ENCODE measurements at regions not wholly inside any gene's neighbourhood (a gene's known extent, or its start where the extent isn't known, plus 50 kb on each side); places are given as distances from the start of the nearest gene placed in this dataset.

DNA sequence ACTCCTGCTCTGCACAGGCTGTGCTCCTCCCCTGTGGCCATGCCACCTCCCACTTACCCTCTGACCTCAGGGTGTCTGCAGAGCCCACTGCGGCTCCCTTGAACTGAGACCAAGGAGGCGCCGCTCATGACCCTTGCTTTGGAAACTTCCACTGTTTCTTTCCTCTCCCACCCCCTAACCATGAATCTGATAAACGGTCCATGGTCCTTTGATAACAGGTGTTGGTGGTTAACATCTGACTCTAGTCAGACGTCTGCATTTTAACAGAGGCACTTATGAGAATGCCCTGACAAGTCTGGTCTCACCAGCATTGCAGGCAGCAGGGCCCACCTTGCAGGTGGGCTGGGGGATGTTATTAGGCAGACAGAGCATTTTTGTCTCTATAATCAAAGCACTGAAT, 113.6 kb upstream of the APCDD1 start:
- Histone ChIP-seq H3K4me3 (ENCODE audit: control insufficient read depth in 1 of 2, extremely low read depth in 1 of 2, low read length in 1 of 2) (no peak overlapping the region), H3K4me1 (ENCODE audit: control insufficient read depth in 1 of 2, extremely low read depth in 1 of 2, insufficient read depth in 2 of 2, low read length in 2 of 2) (no peaks in the 10 kb centered on the region), H3K9me3 (no peaks in the 10 kb centered on the region), H3K36me3 (ENCODE audit: control insufficient read depth in 2 of 2, extremely low read depth in 1 of 2, insufficient read depth in 1 of 2, low read length in 1 of 2) (no peaks in the 10 kb centered on the region), H3K27me3 (replicated peaks in 1 of 2; ENCODE audit: control insufficient read depth in 2 of 2, extremely low read depth in 1 of 2, insufficient read depth in 2 of 2, low read length in 1 of 2) (peaks cover 0 to 11% of the 10 kb centered on the region in 2 experiments), H3K27ac (ENCODE audit: low read length) (no peak overlapping the region)
- ATAC-seq (replicated peaks in 1 of 4) (no peak), DNase-seq (no peak)
- Mint-ChIP-seq H3K27ac (no peak overlapping the region), H3K9me3 (peaks cover 0 to 4% (median 0%) of the 10 kb centered on the region in 3 donors), H3K36me3 (no peaks in the 10 kb centered on the region), H3K4me3 (no peak overlapping the region), H3K4me1 (no peaks in the 10 kb centered on the region), H3K27me3 (peaks cover 0 to 4% of the 10 kb centered on the region in 2 donors)
- POLR2A ChIA-PET, result no interaction called here
- WGBS (ENCODE audit: insufficient coverage), result 50% methylated on average over 1 of the region's 5 CpGs
- CTCF ChIA-PET, result no interaction called here

GRCh38 chr18:10343778-10344177, 110.7 kb upstream of the APCDD1 start:
- peaks cover 0 to 4% (median 0%) of the 10 kb centered on the region in 3 donors for H3K9me3 Mint-ChIP-seq
- no peaks in the 10 kb centered on the region for H3K36me3 ChIP-seq (ENCODE audit: control insufficient read depth in 2 of 2, extremely low read depth in 1 of 2, insufficient read depth in 1 of 2, low read length in 1 of 2)
- H3K4me1 ChIP-seq (ENCODE audit: control insufficient read depth in 1 of 2, extremely low read depth in 1 of 2, insufficient read depth in 2 of 2, low read length in 2 of 2), result no peaks in the 10 kb centered on the region
- WGBS (ENCODE audit: insufficient coverage), result 87% methylated on average over 11 of the region's 11 CpGs
- no peaks in the 10 kb centered on the region for H3K36me3 Mint-ChIP-seq
- peaks cover 0 to 7% of the 10 kb centered on the region in 2 experiments for H3K27me3 ChIP-seq (replicated peaks in 1 of 2; ENCODE audit: control insufficient read depth in 2 of 2, extremely low read depth in 1 of 2, insufficient read depth in 2 of 2, low read length in 1 of 2)
- no peak for DNase-seq
- ATAC-seq (replicated peaks in 1 of 4), result no peak
- H3K4me3 ChIP-seq (ENCODE audit: control insufficient read depth in 1 of 2, extremely low read depth in 1 of 2, low read length in 1 of 2), result no peak overlapping the region
- H3K27ac Mint-ChIP-seq, result no peak overlapping the region
- H3K27me3 Mint-ChIP-seq, result peaks cover 0 to 6% of the 10 kb centered on the region in 2 donors
- no peaks in the 10 kb centered on the region for H3K4me1 Mint-ChIP-seq
- no peak overlapping the region for H3K4me3 Mint-ChIP-seq
- POLR2A ChIA-PET, result no interaction called here
- H3K9me3 ChIP-seq, result no peaks in the 10 kb centered on the region
- no peak overlapping the region for H3K27ac ChIP-seq (ENCODE audit: low read length)
- CTCF ChIA-PET, result no interaction called here

- Mint-ChIP-seq H3K27ac (no peak overlapping the region), H3K27me3 (peaks cover 3 to 6% of the 10 kb centered on the region in 2 donors), H3K36me3 (no peaks in the 10 kb centered on the region), H3K4me3 (no peak overlapping the region), H3K4me1 (no peaks in the 10 kb centered on the region), H3K9me3 (no peaks in the 10 kb centered on the region)
- ATAC-seq (replicated peaks in 1 of 4) (no peak), DNase-seq (no peak)
- H3K36me3 ChIP-seq (ENCODE audit: control insufficient read depth in 2 of 2, extremely low read depth in 1 of 2, insufficient read depth in 1 of 2, low read length in 1 of 2), result no peaks in the 10 kb centered on the region
- H3K9me3 ChIP-seq, result no peaks in the 10 kb centered on the region
- H3K27ac ChIP-seq (ENCODE audit: low read length), result no peak overlapping the region
- no peaks in the 10 kb centered on the region for H3K4me1 ChIP-seq (ENCODE audit: control insufficient read depth in 1 of 2, extremely low read depth in 1 of 2, insufficient read depth in 2 of 2, low read length in 2 of 2)
- ChIA-PET POLR2A (no interaction called here), CTCF (no interaction called here)
- WGBS (ENCODE audit: insufficient coverage), result 81% methylated on average over 10 of the region's 17 CpGs
- peaks cover 0 to 8% of the 10 kb centered on the region in 2 experiments for H3K27me3 ChIP-seq (replicated peaks in 1 of 2; ENCODE audit: control insufficient read depth in 2 of 2, extremely low read depth in 1 of 2, insufficient read depth in 2 of 2, low read length in 1 of 2)
- H3K4me3 ChIP-seq (ENCODE audit: control insufficient read depth in 1 of 2, extremely low read depth in 1 of 2, low read length in 1 of 2), result no peak overlapping the region
Observed at GRCh38 chr18:10346749-10347415, 107.6 kb upstream of the APCDD1 start.

DNA sequence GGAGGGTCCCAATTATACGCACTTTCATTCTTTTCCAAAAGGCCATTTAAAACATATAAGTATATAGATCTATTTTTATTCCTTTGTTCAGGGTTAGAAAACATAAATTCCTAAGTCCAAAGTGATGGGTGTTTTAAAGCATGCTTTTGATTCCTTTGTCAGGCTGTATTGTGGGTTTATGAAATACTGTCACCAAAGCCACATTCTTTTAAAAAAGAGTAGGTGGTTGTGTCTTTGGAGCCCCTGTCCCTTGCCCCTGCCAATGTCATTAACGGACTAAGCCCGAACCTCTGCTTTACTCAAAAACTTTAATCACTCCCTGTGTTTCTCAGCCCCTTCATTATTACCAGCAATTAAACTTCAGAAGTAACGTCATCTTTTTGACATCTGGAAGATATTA, 104.9 kb upstream of the APCDD1 start:
- CTCF ChIA-PET, result no interaction called here
- 80% methylated on average over 2 of the region's 4 CpGs for WGBS (ENCODE audit: insufficient coverage)
- H3K27me3 Mint-ChIP-seq, result peaks cover 2 to 3% of the 10 kb centered on the region in 2 donors

DNA sequence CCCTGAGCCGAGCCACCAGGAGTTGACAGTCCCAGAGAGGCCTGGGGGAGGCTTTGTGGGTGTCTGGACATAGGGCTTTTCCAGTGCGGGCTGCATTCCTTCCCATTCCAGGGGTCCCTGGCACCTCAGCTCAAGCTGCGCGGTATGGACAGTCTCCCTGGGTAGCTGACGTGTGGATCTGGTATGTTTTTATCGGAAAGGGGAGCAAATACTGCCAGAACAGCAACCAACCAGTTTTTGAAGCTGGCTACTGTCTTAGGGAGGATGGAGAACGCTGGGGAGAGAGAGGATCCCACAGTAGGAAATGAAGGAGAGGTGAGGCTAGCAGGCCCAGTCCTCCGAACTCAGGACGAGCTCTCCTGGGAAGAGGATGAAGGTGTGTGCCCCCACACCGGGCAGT, 103.8 kb upstream of the APCDD1 start:
- Mint-ChIP-seq H3K27ac (no peak overlapping the region), H3K4me1 (no peaks in the 10 kb centered on the region), H3K36me3 (no peaks in the 10 kb centered on the region), H3K4me3 (no peak overlapping the region), H3K9me3 (peaks cover under 1 to 8% (median under 1%) of the 10 kb centered on the region in 3 donors), H3K27me3 (peaks cover 2 to 3% of the 10 kb centered on the region in 2 donors)
- no peaks in the 10 kb centered on the region for H3K36me3 ChIP-seq (ENCODE audit: control insufficient read depth in 2 of 2, extremely low read depth in 1 of 2, insufficient read depth in 1 of 2, low read length in 1 of 2)
- ATAC-seq (replicated peaks in 1 of 4), result no peak
- H3K9me3 ChIP-seq, result no peaks in the 10 kb centered on the region
- no peak for DNase-seq
- no peak overlapping the region for H3K27ac ChIP-seq (ENCODE audit: low read length)
- peaks cover 0 to 6% of the 10 kb centered on the region in 2 experiments for H3K27me3 ChIP-seq (replicated peaks in 1 of 2; ENCODE audit: control insufficient read depth in 2 of 2, extremely low read depth in 1 of 2, insufficient read depth in 2 of 2, low read length in 1 of 2)
- no peak overlapping the region for H3K4me3 ChIP-seq (ENCODE audit: control insufficient read depth in 1 of 2, extremely low read depth in 1 of 2, low read length in 1 of 2)
- CTCF ChIA-PET, result no interaction called here
- POLR2A ChIA-PET, result no interaction called here
- no peaks in the 10 kb centered on the region for H3K4me1 ChIP-seq (ENCODE audit: control insufficient read depth in 1 of 2, extremely low read depth in 1 of 2, insufficient read depth in 2 of 2, low read length in 2 of 2)
- 84% methylated on average over 7 of the region's 10 CpGs for WGBS (ENCODE audit: insufficient coverage)

More for the DNA sequence above, 104.9 kb upstream of the APCDD1 start:
- Mint-ChIP-seq H3K4me3 (no peak overlapping the region), H3K36me3 (no peaks in the 10 kb centered on the region), H3K27ac (no peak overlapping the region), H3K9me3 (peaks cover 0 to 2% (median 0%) of the 10 kb centered on the region in 3 donors), H3K4me1 (no peaks in the 10 kb centered on the region)
- no peak for DNase-seq
- H3K27ac ChIP-seq (ENCODE audit: low read length), result no peak overlapping the region
- ATAC-seq (replicated peaks in 1 of 4), result no peak
- POLR2A ChIA-PET, result no interaction called here
- no peaks in the 10 kb centered on the region for H3K9me3 ChIP-seq
- no peaks in the 10 kb centered on the region for H3K36me3 ChIP-seq (ENCODE audit: control insufficient read depth in 2 of 2, extremely low read depth in 1 of 2, insufficient read depth in 1 of 2, low read length in 1 of 2)
- peaks cover 0 to 8% of the 10 kb centered on the region in 2 experiments for H3K27me3 ChIP-seq (replicated peaks in 1 of 2; ENCODE audit: control insufficient read depth in 2 of 2, extremely low read depth in 1 of 2, insufficient read depth in 2 of 2, low read length in 1 of 2)
- H3K4me1 ChIP-seq (ENCODE audit: control insufficient read depth in 1 of 2, extremely low read depth in 1 of 2, insufficient read depth in 2 of 2, low read length in 2 of 2), result no peaks in the 10 kb centered on the region
- H3K4me3 ChIP-seq (ENCODE audit: control insufficient read depth in 1 of 2, extremely low read depth in 1 of 2, low read length in 1 of 2), result no peak overlapping the region

- no peaks in the 10 kb centered on the region for H3K9me3 ChIP-seq
- no peaks in the 10 kb centered on the region for H3K4me1 ChIP-seq (ENCODE audit: control insufficient read depth in 1 of 2, extremely low read depth in 1 of 2, insufficient read depth in 2 of 2, low read length in 2 of 2)
- no peak overlapping the region for H3K27ac ChIP-seq (ENCODE audit: low read length)
- ATAC-seq (replicated peaks in 1 of 4) (no peak), DNase-seq (no peak)
- no peaks in the 10 kb centered on the region for H3K4me1 Mint-ChIP-seq
- H3K36me3 ChIP-seq (ENCODE audit: control insufficient read depth in 2 of 2, extremely low read depth in 1 of 2, insufficient read depth in 1 of 2, low read length in 1 of 2), result no peaks in the 10 kb centered on the region
- H3K9me3 Mint-ChIP-seq, result peaks cover 6 to 14% (median 7%) of the 10 kb centered on the region in 3 donors
- H3K4me3 ChIP-seq (ENCODE audit: control insufficient read depth in 1 of 2, extremely low read depth in 1 of 2, low read length in 1 of 2), result no peak overlapping the region
- WGBS (ENCODE audit: insufficient coverage), result 94% methylated on average over 3 of the region's 6 CpGs
- peaks cover 0 to 5% of the 10 kb centered on the region in 2 experiments for H3K27me3 ChIP-seq (replicated peaks in 1 of 2; ENCODE audit: control insufficient read depth in 2 of 2, extremely low read depth in 1 of 2, insufficient read depth in 2 of 2, low read length in 1 of 2)
- ChIA-PET POLR2A (no interaction called here), CTCF (interaction anchor here in 1 of 2 donors (0.6 kb wide), 1 partner anchor 12 kb away, joined by 4 read pairs; no protein-coding TSS in a partner anchor)
- peaks cover 2 to 3% of the 10 kb centered on the region in 2 donors for H3K27me3 Mint-ChIP-seq
- no peak overlapping the region for H3K4me3 Mint-ChIP-seq
- H3K27ac Mint-ChIP-seq, result no peak overlapping the region
- H3K36me3 Mint-ChIP-seq, result no peaks in the 10 kb centered on the region
Observed at GRCh38 chr18:10351219-10351818, 103.1 kb upstream of the APCDD1 start.

All from T-cell (primary cell).